ENCODE measurements at regions not wholly inside any gene's neighbourhood (a gene's known extent, or its start where the extent isn't known, plus 50 kb on each side); places are given as distances from the start of the nearest gene placed in this dataset.

DNA sequence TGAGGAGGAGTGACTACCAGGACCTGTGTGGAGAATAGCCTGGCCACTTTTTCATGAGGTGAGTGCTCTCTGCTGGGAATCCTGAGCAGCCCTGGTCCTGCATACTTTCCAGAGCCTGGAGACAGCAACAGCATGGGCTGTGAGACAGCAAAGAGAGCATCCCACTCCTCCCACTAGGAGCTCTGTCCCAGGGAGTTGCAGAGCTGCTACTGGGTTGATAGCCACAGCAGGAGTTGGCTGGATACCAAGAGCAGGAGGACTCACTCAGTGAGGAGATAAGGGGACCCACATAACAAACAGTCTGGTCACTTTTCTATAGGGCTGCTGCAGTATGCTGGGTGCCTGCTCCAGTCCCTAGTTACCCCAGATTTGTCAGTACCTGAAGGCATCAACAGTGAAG is 439.3 kb upstream of the CDH8 start:
- TF ChIP-seq, protein P1, sequence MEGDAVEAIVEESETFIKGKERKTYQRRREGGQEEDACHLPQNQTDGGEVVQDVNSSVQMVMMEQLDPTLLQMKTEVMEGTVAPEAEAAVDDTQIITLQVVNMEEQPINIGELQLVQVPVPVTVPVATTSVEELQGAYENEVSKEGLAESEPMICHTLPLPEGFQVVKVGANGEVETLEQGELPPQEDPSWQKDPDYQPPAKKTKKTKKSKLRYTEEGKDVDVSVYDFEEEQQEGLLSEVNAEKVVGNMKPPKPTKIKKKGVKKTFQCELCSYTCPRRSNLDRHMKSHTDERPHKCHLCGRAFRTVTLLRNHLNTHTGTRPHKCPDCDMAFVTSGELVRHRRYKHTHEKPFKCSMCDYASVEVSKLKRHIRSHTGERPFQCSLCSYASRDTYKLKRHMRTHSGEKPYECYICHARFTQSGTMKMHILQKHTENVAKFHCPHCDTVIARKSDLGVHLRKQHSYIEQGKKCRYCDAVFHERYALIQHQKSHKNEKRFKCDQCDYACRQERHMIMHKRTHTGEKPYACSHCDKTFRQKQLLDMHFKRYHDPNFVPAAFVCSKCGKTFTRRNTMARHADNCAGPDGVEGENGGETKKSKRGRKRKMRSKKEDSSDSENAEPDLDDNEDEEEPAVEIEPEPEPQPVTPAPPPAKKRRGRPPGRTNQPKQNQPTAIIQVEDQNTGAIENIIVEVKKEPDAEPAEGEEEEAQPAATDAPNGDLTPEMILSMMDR (IDR thresholded peaks at IDR 0.05), result no peak
- no peak for TF ChIP-seq POLR2AphosphoS5 (IDR thresholded peaks at IDR 0.05)
- TF ChIP-seq EP300 (IDR thresholded peaks at IDR 0.05), result no peak
- no peak for TF ChIP-seq POLR2A (IDR thresholded peaks at IDR 0.05)
